Globus pallidus (tissue), 1 donor: ENCODE measurements at regions not wholly inside any gene's neighbourhood (a gene's known extent, or its start where the extent isn't known, plus 50 kb on each side); places are given as distances from the start of the nearest gene placed in this dataset.
A peak's percentile ranks its signal among the peaks of the same experiment; 100 is the strongest.
"Not testable (repeated sequence)": the region's sequence is repeated elsewhere in the genome, so short reads cannot be mapped to it uniquely, and the experiment has no call there.

ENCODE experiments used
- DNase-seq: peaks from one replicate; pipeline ENCODE4 v3.0.0-alpha.2; 2015; ENCODE audit warnings: low spot score

GRCh38 chr9:41367301-41367700, 178.2 kb upstream of the ZNG1F start:
- not testable (repeated sequence) for DNase-seq

- not testable (repeated sequence) for DNase-seq
These were observed 172.7 kb upstream of the ZNG1F start for GRCh38 chr9:41361790-41362189.

GRCh38 chr9:41359116-41359515, 170.0 kb upstream of the ZNG1F start:
- DNase-seq, result peak; percentile 60

- peak; percentile 82 for DNase-seq
These were observed 169.6 kb upstream of the ZNG1F start for GRCh38 chr9:41358682-41359081.

DNA sequence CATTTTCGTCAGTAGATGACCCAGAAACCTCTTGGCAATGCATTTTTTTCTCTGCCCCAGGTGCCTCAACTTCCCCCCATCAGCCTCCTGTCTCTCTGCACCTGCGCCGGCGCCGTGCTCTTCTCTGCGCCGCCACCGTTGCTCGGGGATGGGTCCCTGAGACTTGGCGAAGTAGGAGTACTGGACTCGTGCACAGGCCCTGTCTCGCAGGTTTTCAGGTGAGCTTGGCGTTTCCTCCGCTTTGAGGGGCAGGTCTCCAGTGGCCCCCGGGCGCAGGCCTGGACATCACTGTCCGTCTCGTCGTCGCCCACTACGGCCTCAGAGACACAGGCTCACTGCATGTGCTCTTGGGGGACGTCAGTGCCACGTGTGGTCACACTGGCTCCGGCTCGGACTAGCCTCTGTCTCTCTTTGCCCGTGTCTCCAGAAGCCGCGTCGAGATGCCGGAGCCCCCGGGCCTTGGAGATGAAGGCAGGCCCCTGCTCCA, 168.8 kb upstream of the ZNG1F start:
- DNase-seq, result not testable (repeated sequence)

GRCh38 chr9:41357350-41357748, 168.2 kb upstream of the ZNG1F start:
- not testable (repeated sequence) for DNase-seq

DNA sequence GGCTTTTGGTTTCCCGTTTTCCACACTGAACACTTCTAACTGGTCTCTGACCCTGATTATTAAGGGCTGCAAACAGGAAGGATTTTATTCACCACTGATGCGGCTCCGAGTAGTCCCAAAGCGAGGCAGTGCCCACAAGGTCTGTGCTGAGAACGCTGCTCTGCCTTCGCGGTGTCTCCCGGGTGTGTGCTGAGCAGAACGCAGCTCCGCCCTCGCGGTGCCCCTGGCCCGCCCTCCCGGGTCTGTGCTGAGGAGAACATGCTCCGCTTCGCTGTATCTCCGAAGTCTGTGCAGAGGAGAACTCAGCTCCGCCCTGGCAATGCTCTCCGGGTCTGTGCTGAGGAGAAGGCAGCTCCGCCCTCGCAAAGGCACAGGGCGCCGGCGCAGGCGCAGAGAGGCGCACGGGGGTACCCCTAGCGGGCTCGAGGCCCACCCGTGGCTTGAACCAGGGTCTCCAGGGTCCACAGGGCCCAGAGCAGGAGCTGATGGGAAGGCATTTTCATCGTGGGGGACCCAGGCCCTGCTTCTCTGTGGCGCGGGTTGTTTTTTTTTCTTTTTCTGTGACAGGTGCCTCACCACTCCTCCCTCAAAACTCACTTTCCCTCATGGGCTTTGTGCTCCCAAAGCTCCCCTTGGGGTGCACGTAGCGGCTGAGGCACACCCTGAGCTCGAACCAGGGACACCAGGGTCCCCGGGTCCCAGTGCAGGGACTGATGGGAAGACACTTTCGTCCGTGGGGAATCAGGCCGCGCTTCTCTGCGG, 167.7 kb upstream of the ZNG1F start:
- DNase-seq, result peak; percentile 23

GRCh38 chr9:41355712-41356450, 166.8 kb upstream of the ZNG1F start:
- not testable (repeated sequence) for DNase-seq

DNA sequence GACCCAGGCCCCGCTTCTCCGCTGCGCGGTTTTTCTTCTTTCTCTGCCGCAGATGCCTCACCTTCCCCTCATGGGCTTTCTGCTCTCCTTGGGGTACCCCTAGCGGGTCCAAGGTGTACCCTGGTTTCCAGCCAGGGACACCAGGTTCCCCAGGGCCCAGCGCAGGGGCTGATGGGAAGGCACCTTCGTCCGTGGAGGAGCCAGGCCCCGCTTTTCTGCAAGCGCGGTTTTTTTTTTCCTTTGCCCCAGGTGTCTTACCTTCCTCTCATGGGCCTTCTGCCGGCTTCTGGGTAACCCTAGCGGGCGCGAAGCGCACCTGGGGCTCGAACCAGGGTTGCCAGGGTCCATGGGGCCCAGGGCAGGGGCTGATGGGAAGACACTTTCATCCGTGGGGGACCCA, 165.9 kb upstream of the ZNG1F start:
- DNase-seq, result not testable (repeated sequence)

DNA sequence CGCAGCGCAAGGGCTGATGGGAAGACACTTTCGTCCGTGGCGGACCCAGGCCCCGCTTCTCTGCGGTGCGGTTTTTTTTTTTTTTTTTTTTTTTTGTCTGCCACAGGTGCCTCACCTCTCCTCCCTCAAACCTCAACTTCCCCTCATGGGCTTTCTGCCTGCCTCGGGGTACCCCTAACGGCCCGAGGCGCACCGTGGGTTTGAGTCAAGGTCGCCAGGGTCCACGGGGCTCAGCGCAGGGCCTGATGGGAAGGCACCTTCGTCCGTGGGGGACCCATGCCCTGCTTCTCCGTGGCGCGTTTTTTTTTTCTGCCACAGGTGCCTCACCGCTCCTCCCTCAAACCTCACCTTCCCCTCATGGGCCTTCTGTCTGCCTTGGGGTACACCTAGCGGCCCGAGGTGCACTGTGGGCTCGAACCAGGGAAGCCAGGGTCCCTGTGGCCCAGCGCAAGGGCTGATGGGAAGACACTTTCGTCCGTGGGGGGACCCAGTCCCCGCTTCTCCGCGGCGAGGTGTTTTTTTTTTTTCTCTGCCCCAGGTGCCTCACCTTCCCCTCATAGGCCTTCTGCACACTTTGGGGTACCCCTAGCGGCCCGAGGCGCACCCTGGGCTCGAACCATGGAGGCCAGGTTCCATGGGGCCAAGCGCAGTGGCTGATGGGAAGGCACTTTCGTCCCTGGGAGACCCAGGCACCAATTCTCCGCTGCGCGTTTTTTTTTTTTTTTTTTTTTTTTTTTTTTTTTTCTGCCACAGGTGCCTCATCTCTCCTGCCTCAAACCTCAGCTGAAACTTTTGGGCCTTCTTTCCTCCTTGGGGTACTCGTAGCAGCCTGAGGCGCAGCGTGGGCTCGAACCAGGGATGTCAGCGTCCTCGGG, 165.2 kb upstream of the ZNG1F start:
- DNase-seq, result not testable (repeated sequence)

- not testable (repeated sequence) for DNase-seq
These were observed 163.9 kb upstream of the ZNG1F start for GRCh38 chr9:41353026-41353425.

GRCh38 chr9:41352390-41352789, 163.3 kb upstream of the ZNG1F start:
- DNase-seq, result not testable (repeated sequence)

DNA sequence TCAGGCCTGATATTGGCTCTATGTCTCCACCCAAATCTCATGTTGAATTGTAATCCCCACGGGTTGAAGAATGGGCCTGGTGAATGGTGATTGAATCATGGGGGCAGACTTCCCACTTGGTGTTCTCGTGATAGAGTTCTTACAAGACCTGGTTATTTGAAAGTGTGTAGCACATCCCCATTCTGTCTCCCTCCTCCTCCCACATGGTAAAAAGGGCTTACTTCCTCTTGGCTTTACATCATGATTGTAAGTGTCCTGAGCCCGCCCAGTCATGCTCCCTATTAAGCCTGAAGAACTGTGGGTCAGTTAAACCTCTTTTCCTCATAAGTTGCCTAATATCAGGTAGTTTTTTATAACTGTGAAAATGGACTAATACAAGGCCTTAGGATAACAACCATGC, 158.8 kb upstream of the ZNG1F start:
- DNase-seq, result peak; percentile 23

DNA sequence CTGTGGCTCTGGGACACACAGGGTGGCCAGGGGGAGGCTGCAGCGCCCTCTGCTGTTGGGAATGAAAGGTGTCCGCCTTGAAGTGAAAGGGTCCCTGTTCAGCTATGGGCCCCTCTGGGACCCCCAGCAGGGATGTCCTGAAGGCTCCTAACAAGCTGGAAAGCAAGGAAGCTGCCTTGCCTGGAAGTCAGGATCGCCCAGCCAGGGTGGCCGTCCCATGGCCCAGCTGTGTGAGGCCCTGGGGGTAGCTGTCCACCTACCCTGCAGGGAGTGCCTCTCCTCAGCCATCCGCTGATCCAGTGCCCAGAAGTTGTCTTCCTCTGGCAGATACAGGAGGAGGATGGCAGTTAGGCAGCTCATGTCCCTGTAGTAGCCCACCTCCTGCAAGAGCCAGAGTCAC, 143.4 kb upstream of the ZNG1F start:
- DNase-seq, result not testable (repeated sequence)

- DNase-seq, result not testable (repeated sequence)
These were observed 132.2 kb upstream of the ZNG1F start for GRCh38 chr9:41321277-41321676.

- DNase-seq, result not testable (repeated sequence)
These were observed 119.8 kb upstream of the ZNG1F start for GRCh38 chr9:41308953-41309352.

GRCh38 chr9:41285744-41286143, 96.6 kb upstream of the ZNG1F start:
- not testable (repeated sequence) for DNase-seq

DNA sequence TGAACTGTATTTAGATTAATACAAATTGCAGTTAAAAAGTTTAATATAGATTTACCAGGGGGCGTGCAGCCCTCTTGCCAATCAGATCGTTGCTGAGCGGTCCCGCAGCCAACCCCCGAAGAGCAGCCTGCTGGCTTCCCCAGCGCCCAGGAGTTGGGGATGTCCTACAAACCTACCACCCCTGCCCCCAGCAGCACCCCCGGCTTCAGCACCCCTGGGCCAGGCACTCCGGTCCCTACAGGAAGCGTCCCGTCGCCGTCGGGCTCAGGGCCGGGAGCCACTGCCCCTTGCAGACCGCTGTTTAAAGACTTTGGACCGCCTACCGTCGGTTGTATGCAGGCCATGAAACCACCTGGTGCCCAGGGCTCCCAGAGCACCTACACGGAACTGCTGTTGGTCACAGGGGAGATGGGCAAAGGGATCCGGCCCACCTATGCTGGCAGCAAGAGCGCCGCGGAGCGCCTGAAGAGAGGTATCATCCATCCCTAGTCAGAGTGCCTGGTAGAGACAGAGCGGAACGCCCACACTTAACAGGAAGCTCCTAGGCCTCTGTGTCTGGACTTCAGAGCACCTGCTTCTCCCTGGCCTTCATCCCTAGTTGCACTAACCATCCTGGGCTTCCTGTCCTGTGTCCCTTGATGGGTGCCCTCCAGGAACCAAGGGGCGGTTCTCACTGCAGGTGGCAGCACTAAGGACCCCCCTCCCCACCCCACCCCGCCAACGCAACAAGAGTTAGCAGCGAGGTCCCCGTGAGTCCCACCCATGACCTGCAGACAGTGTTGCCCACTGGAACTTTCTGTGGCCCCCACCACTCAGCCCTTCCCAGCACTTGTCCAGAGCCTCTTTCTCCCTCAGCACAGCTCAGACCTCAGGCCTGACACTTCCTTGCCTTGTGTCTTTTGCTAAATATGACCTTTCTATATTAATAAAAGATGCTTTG, 91.5 kb upstream of the ZNG1F start:
- DNase-seq, result not testable (repeated sequence)

DNA sequence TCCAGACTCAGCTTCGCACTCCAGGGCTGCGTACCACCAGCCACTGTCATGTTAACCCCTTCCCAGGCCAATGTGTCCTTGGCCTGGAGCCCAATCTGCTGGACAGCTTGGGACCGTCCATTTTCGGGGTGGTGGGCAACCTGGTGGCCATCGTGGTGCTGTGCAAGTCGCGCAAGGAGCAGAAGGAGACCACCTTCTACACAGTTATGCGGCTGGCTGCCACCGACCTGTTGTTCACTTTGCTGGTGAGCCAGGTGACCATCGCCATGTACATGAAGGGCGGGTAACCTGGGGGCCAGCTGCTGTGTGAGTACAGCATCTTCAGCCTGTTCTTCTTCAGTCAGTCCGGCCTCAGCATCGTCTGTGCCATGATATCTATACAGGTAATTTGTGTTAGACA, 90.3 kb upstream of the ZNG1F start:
- not testable (repeated sequence) for DNase-seq

DNA sequence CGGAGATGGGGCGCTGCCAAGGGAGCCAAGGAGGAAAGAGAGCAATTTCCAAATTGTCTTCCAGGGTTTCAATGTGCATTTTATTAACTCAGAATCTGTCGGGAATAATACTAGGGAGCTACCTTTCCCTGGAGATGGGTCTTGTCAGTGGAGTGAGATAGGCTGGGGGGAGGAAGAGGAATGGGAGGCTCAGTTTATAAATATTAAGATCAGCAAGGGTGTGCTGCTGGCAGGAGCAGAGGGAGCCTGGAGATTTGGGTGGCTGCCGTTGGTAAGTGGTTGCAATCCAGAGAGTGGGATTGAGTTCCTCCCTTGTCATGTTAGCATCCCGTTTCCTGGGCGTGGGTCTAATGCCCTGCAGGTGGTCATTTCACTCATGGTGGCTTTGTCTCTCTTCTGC, 89.9 kb upstream of the ZNG1F start:
- DNase-seq, result not testable (repeated sequence)
